ENCODE measurements at regions not wholly inside any gene's neighbourhood (a gene's known extent, or its start where the extent isn't known, plus 50 kb on each side); places are given as distances from the start of the nearest gene placed in this dataset.

DNA sequence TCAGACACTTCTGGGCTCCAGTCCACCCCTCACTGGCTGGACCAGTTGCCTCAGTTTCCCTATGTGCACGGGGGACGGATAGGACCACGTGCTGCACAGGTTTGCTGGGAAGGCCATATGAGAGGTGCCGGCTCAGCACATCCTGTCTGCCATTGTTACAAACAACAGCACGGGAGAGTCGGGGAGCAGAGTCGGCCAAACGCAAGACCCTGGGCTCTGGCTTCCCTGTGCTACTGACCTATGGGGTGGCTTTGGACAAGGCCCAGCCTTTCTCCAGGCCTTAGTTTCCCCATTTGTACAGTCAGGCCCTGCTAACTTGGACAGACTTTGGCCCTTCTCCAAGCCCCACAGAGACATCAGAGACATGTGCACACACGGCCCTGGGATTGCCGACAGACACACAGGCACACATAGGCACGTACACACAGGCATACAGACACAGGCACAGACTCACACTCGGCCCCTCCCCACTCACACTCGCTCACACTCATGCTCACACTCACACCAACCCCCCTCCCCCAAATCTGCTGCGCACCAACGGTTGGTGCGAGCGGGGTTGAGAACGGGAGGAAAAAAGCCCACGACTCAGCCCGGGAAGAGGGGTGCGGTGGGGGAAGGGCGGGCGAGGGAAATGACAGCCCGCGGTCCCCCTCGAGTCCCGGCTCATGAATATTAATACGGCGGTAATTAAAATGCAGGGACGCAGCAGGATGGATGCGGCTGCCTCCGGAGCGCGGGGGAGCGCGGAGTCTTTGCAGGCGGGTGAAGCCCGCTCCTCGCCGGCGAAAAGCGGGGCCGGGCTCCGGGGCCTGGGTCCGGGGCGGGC is 133.0 kb downstream of the C9orf50 start:
- ATAC-seq (ENCODE audit: insufficient read depth, low FRiP score): no peak
- H3K4me3 ChIP-seq: peak overlapping the region; percentile 29

DNA sequence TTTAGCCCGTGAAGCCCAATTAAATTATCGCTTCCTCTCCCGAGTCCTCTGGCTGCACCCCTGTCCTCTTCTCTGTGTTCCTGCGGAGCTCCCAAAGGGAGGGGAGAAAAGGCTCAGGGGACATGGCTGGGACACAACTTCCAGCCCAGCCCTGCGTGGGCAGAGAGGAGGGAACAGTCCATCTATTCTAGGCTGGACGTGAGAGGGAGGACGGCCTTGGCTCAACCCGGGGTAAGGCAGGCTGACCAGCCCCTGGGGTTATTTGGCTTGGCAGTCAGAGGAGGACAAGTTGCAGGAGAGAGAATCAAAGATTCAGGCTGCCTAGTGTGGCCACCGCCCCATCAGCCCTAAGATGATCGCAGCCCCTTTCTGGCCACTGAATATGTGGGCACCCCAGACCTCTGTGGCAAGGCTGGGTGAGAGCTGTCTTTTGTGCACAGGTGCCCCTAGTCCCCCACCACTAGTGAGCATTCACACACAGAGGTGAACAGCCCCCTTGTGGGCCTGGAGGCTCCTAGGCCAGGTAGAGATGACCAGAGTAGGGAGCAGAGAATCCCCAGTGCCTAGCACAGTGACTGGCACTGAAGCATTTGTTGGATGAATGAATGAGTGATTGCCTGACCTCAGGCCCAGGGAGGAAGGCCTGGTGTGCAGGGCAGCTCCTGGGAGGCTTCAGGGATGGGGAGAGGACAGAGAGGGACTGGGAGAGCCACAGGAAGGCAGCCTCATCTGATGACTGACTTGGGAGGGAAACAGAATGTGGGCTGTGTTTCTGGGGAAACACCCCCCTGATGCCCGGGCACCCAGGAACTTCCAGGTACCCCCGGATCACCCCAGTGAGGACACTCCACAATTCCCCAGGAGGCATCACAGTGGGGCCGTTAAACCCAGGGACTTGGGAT is 133.9 kb downstream of the C9orf50 start:
- no peaks in the 10 kb centered on the region for H3K27me3 ChIP-seq (ENCODE audit: control insufficient read depth in 3 of 3, insufficient read depth in 3 of 3, low read length in 2 of 3)
- no peaks in the 10 kb centered on the region for H3K9me3 ChIP-seq (ENCODE audit: control insufficient read depth in 4 of 4, insufficient read depth in 3 of 4, low read length in 3 of 4)
- no peak overlapping the region for H3K4me3 ChIP-seq
- peaks cover 3 to 83% (median 34%) of the 10 kb centered on the region in 5 donors for H3K4me1 ChIP-seq (ENCODE audit: control insufficient read depth in 5 of 5, insufficient read depth in 5 of 5, low read length in 5 of 5)
- ATAC-seq (ENCODE audit: insufficient read depth, low FRiP score): no peak
- WGBS, 2 donors: 65 to 86% methylated on average over 12 to 13 of the region's 13 CpGs
- H3K9ac ChIP-seq (ENCODE audit: insufficient read depth in 1 of 2, low read length in 2 of 2): peak overlapping the region in 1 of 2 donors; percentile 81
- H3K27ac ChIP-seq (ENCODE audit: low read depth in 1 of 2, low read length in 1 of 2): peak overlapping the region; percentile 95 to 99
- no peaks in the 10 kb centered on the region for H3K36me3 ChIP-seq (ENCODE audit: control insufficient read depth in 4 of 4, insufficient read depth in 4 of 4, low read length in 4 of 4)
- TF ChIP-seq, protein P1, sequence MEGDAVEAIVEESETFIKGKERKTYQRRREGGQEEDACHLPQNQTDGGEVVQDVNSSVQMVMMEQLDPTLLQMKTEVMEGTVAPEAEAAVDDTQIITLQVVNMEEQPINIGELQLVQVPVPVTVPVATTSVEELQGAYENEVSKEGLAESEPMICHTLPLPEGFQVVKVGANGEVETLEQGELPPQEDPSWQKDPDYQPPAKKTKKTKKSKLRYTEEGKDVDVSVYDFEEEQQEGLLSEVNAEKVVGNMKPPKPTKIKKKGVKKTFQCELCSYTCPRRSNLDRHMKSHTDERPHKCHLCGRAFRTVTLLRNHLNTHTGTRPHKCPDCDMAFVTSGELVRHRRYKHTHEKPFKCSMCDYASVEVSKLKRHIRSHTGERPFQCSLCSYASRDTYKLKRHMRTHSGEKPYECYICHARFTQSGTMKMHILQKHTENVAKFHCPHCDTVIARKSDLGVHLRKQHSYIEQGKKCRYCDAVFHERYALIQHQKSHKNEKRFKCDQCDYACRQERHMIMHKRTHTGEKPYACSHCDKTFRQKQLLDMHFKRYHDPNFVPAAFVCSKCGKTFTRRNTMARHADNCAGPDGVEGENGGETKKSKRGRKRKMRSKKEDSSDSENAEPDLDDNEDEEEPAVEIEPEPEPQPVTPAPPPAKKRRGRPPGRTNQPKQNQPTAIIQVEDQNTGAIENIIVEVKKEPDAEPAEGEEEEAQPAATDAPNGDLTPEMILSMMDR (IDR thresholded peaks at IDR 0.05; ENCODE audit: control extremely low read depth, extremely low read depth): no peak
- no peak for DNase-seq

More for the DNA sequence above, 133.0 kb downstream of the C9orf50 start:
- peaks cover 0 to under 1% (median 0%) of the 10 kb centered on the region in 4 donors for H3K36me3 ChIP-seq (ENCODE audit: control insufficient read depth in 4 of 4, insufficient read depth in 4 of 4, low read length in 4 of 4)
- H3K9ac ChIP-seq (ENCODE audit: insufficient read depth in 1 of 2, low read length in 2 of 2): peak overlapping the region; percentile 28 to 81
- DNase-seq: peak; percentile 71 to 82 (median 80)
- H3K27me3 ChIP-seq (ENCODE audit: control insufficient read depth in 3 of 3, insufficient read depth in 3 of 3, low read length in 2 of 3): no peaks in the 10 kb centered on the region
- WGBS, 2 donors: 8 to 12% methylated on average over 41 to 46 of the region's 46 CpGs
- no peaks in the 10 kb centered on the region for H3K9me3 ChIP-seq (ENCODE audit: control insufficient read depth in 4 of 4, insufficient read depth in 3 of 4, low read length in 3 of 4)
- peak overlapping the region; percentile 95 to 99 for H3K27ac ChIP-seq (ENCODE audit: low read depth in 1 of 2, low read length in 1 of 2)
- peaks cover 3 to 82% (median 34%) of the 10 kb centered on the region in 5 donors for H3K4me1 ChIP-seq (ENCODE audit: control insufficient read depth in 5 of 5, insufficient read depth in 5 of 5, low read length in 5 of 5)
- TF ChIP-seq, protein P1 (IDR thresholded peaks at IDR 0.05; ENCODE audit: control extremely low read depth, extremely low read depth): no peak

DNA sequence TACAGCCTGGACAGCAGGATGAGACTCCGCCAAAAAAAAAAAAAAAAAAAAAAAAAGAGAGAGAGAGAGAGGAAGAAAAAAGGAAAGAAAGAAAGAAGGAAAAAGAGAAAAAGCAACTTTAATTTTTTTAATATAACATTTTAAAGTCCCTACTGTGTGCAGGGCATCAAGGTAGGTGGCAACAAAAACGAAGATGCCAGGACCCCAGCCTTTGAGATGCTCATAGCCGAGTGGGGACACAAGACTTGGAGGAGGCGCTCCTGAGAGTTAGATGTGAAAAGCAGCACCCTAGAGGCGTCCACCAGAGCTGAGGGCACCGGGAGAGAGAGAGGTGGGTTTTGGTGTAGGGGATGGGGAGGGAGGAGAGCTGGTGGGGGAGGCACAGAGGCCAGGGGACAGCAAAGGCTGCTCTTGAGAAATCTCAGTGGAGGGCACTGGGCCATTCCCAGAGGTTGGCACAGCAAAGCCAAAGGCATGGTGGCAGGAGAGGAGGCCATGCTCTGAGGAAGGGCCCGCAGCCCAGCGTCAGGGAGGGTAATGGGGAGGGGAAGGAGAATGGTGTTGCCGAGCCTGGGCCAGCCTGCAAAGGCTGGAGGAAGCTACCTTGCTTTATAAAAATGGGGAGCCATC is 135.6 kb downstream of the C9orf50 start:
- Histone ChIP-seq H3K9me3 (ENCODE audit: control insufficient read depth in 4 of 4, insufficient read depth in 3 of 4, low read length in 3 of 4) (no peaks in the 10 kb centered on the region), H3K4me1 (ENCODE audit: control insufficient read depth in 5 of 5, insufficient read depth in 5 of 5, low read length in 5 of 5) (peaks cover under 1 to 86% (median 44%) of the 10 kb centered on the region in 5 donors), H3K36me3 (ENCODE audit: control insufficient read depth in 4 of 4, insufficient read depth in 4 of 4, low read length in 4 of 4) (no peaks in the 10 kb centered on the region), H3K27me3 (ENCODE audit: control insufficient read depth in 3 of 3, insufficient read depth in 3 of 3, low read length in 2 of 3) (no peaks in the 10 kb centered on the region), H3K9ac (ENCODE audit: insufficient read depth in 1 of 2, low read length in 2 of 2) (no peak overlapping the region), H3K4me3 (no peak overlapping the region), H3K27ac (ENCODE audit: low read depth in 1 of 2, low read length in 1 of 2) (peak overlapping the region in 1 of 2 donors; percentile 98)
- 83 to 85% methylated on average over 9 of the region's 9 CpGs for WGBS, 2 donors
- ATAC-seq (ENCODE audit: insufficient read depth, low FRiP score): no peak
- no peak for DNase-seq
- TF ChIP-seq, protein P1 (IDR thresholded peaks at IDR 0.05; ENCODE audit: control extremely low read depth, extremely low read depth): no peak

Data from lung (tissue), 11 donors.